SK-N-SH (cell line): ENCODE measurements at regions not wholly inside any gene's neighbourhood (a gene's known extent, or its start where the extent isn't known, plus 50 kb on each side); places are given as distances from the start of the nearest gene placed in this dataset.

Experiments
- CTCF ChIA-PET: fragments of 300-600, 350-600 bp; formaldehyde crosslinking; extraction: SDS; loops from one replicate; lab custom pipeline; 2021; lab: Yijun Ruan, JAX
- POLR2A ChIA-PET: fragments of 350-600 bp; sonication (Branson Sonifier 250); formaldehyde crosslinking; extraction: SDS; loops from one replicate; lab custom pipeline; 2020; ENCODE audit warnings: antibody characterized with exemption, inconsistent platforms; lab: Yijun Ruan, JAX
- DNase-seq: peaks from one replicate; pipeline ENCODE4 v3.0.0; 2012
- H2AFZ ChIP-seq: fragments of 200-600 bp; sonication (generic); 2 replicates; pipeline ENCODE4 v1.8.1; 2016; ENCODE audit warnings: antibody characterized with exemption, mild to moderate bottlenecking, low read depth
- H3F3A ChIP-seq: fragments of 200-600 bp; sonication (generic); replicated peaks from 2 replicates; pipeline ENCODE3; 2016; ENCODE audit warnings: antibody characterized with exemption, mild to moderate bottlenecking; ENCODE audit not compliant: insufficient read depth
- H3K27ac ChIP-seq, 2 experiments: fragments of 200-500 bp in 1 of 2; fragments of 200-600 bp in 1 of 2; sonication (Bioruptor generic) in 1 of 2; sonication (generic), shearing (Covaris generic) in 1 of 2; 2 replicates each; pipeline versions ENCODE4 v1.5.1 to v1.6.1; 2014 to 2016; ENCODE audit warnings: low read depth in 2 of 2, inconsistent platforms in 1 of 2, low read length in 1 of 2, mild to moderate bottlenecking in 1 of 2, mixed read lengths in 1 of 2
- H3K27me3 ChIP-seq: fragments of 200-600 bp; sonication (generic), shearing (Covaris generic); 2 replicates; pipeline ENCODE4 v1.6.1; 2016; ENCODE audit warnings: mixed run types; ENCODE audit not compliant: insufficient read depth
- H3K36me3 ChIP-seq, 2 experiments: fragments of 200-500 bp in 1 of 2; fragments of 200-600 bp in 1 of 2; sonication (Bioruptor generic) in 1 of 2; sonication (generic) in 1 of 2; replicated peaks in 1 of 2; 2 replicates each; pipeline versions ENCODE3 to v1.5.1; 2014 to 2016; ENCODE audit warnings: low read length in 1 of 2, mild to moderate bottlenecking in 1 of 2; ENCODE audit not compliant: insufficient read depth in 2 of 2, control insufficient read depth in 1 of 2
- H3K4me1 ChIP-seq, 2 experiments: fragments of 200-500 bp in 1 of 2; fragments of 200-600 bp in 1 of 2; sonication (Bioruptor generic) in 1 of 2; sonication (generic), shearing (Covaris generic) in 1 of 2; 2 replicates each; pipeline versions ENCODE4 v1.5.1 to v1.6.1; 2014 to 2016; ENCODE audit warnings: low read depth in 1 of 2, low read length in 1 of 2, mixed run types in 1 of 2; ENCODE audit not compliant: insufficient read depth in 2 of 2, control insufficient read depth in 1 of 2
- H3K4me2 ChIP-seq: fragments of 200-600 bp; sonication (generic), shearing (Covaris generic); 2 replicates; pipeline ENCODE4 v1.6.1; 2017; ENCODE audit warnings: mixed run types
- H3K4me3 ChIP-seq, 2 experiments: fragments of 200-500 bp in 1 of 2; fragments of 200-600 bp in 1 of 2; sonication (Bioruptor generic) in 1 of 2; sonication (generic), shearing (Covaris generic) in 1 of 2; 2 replicates each; pipeline versions ENCODE4 v1.5.1 to v1.8.1; 2014 to 2016; ENCODE audit warnings: low read depth in 2 of 2, inconsistent platforms in 1 of 2, low read length in 1 of 2, mild to moderate bottlenecking in 1 of 2, mixed read lengths in 1 of 2, moderate library complexity in 1 of 2
- H3K79me2 ChIP-seq: fragments of 200-600 bp; sonication (generic); 2 replicates; pipeline ENCODE4 v1.8.1; 2017; ENCODE audit warnings: mild to moderate bottlenecking; ENCODE audit not compliant: insufficient read depth
- H3K9ac ChIP-seq: fragments of 200-600 bp; sonication (generic); 2 replicates; pipeline ENCODE4 v1.6.1; 2017; ENCODE audit warnings: mixed run types
- H3K9me2 ChIP-seq: fragments of 200-600 bp; sonication (generic); 2 replicates; pipeline ENCODE4 v1.6.1; 2017; ENCODE audit warnings: mixed run types
- H3K9me3 ChIP-seq: fragments of 200-600 bp; sonication (generic); 2 replicates; pipeline ENCODE4 v1.6.1; 2017; ENCODE audit warnings: mixed run types, mild to moderate bottlenecking, moderate library complexity
- H4K20me1 ChIP-seq: fragments of 200-600 bp; sonication (generic); 2 replicates; pipeline ENCODE4 v1.6.1; 2017; ENCODE audit warnings: mild to moderate bottlenecking, mixed run types; ENCODE audit not compliant: insufficient read depth
- IRF3 ChIP-seq: fragments of 150-350 bp; IDR thresholded peaks from 2 replicates; pipeline ENCODE4 v1.6.1; 2016; ENCODE audit warnings: mild to moderate bottlenecking, low read depth, low read length
- REST ChIP-seq: IDR thresholded peaks from 2 replicates; pipeline ENCODE4 v1.6.1; 2012; ENCODE audit warnings: mild to moderate bottlenecking, low read depth, low read length, moderate library complexity
- TAF1 ChIP-seq: IDR thresholded peaks from 2 replicates; pipeline ENCODE4 v1.6.1; 2012; ENCODE audit warnings: low read depth, mild to moderate bottlenecking, low read length, moderate library complexity, borderline replicate concordance
- ZBTB33 ChIP-seq: IDR thresholded peaks from 2 replicates; pipeline ENCODE4 v1.4.0; 2012; ENCODE audit warnings: low read depth, borderline replicate concordance
- WGBS: methylation state at CpG from one replicate; pipeline ENCODE4 v1.1.6; 2017; ENCODE audit warnings: low lambda C conversion rate; 5-methylcytosine and 5-hydroxymethylcytosine counted together
- TF ChIP-seq, protein P1 (sequence below): IDR thresholded peaks from 2 replicates; pipeline ENCODE4; 2012

- TF ChIP-seq REST (no peak), IRF3 (no peak)
Measured at GRCh38 chr21:16473988-16474387, 744.2 kb downstream of the USP25 start (continued).

- no peaks in the 10 kb centered on the region for H4K20me1 ChIP-seq
- H3K9ac ChIP-seq: no peak overlapping the region
- H3K79me2 ChIP-seq: no peaks in the 10 kb centered on the region
- POLR2A ChIA-PET: no interaction called here
- no peak overlapping the region for H2AFZ ChIP-seq
- H3K4me2 ChIP-seq: no peak overlapping the region
- no peaks in the 10 kb centered on the region for H3K9me2 ChIP-seq
- no peaks in the 10 kb centered on the region for H3K27me3 ChIP-seq
- H3K4me1 ChIP-seq: no peaks in the 10 kb centered on the region
- DNase-seq: no peak
- no peaks in the 10 kb centered on the region for H3F3A ChIP-seq
- no peaks in the 10 kb centered on the region for H3K9me3 ChIP-seq
- 21% methylated on average over 2 of the region's 2 CpGs for WGBS
- CTCF ChIA-PET: interaction anchor here (1.1 kb wide), 1 partner anchor 10 kb away, joined by 3 read pairs; no protein-coding TSS in a partner anchor
- no peak overlapping the region for H3K4me3 ChIP-seq
- no peak overlapping the region; a peak in 1 of 4 replicates for H3K27ac ChIP-seq
- TF ChIP-seq REST (no peak), TAF1 (no peak), ZBTB33 (no peak), IRF3 (no peak)
- TF ChIP-seq, protein P1, sequence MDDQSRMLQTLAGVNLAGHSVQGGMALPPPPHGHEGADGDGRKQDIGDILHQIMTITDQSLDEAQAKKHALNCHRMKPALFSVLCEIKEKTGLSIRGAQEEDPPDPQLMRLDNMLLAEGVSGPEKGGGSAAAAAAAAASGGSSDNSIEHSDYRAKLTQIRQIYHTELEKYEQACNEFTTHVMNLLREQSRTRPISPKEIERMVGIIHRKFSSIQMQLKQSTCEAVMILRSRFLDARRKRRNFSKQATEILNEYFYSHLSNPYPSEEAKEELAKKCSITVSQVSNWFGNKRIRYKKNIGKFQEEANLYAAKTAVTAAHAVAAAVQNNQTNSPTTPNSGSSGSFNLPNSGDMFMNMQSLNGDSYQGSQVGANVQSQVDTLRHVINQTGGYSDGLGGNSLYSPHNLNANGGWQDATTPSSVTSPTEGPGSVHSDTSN: no peak
- TF ChIP-seq, all 33 proteins: peak for 0
- no peaks in the 10 kb centered on the region for H3K36me3 ChIP-seq
Measured at GRCh38 chr21:16476056-16476825, 746.5 kb downstream of the USP25 start.
